GM12891 (cell line): ENCODE measurements at regions not wholly inside any gene's neighbourhood (a gene's known extent, or its start where the extent isn't known, plus 50 kb on each side); places are given as distances from the start of the nearest gene placed in this dataset.

Source experiments
- DNase-seq: peaks from one replicate; pipeline ENCODE4 v3.0.0; 2011; ENCODE audit warnings: low spot score; ENCODE audit not compliant: insufficient read length
- FAIRE-seq: peaks from 2 replicates; lab custom pipeline; 2011; peaks lifted over from hg19 to GRCh38; lab: Jason Lieb, UNC
- PAX5 ChIP-seq: IDR thresholded peaks from 2 replicates; pipeline ENCODE4 v1.6.1; 2011; ENCODE audit warnings: low read length, moderate library complexity, mild to moderate bottlenecking; ENCODE audit not compliant: insufficient read depth, severe bottlenecking
- POLR2A ChIP-seq: IDR thresholded peaks from 2 replicates; pipeline ENCODE4 v1.6.1; 2011; ENCODE audit warnings: low read depth, low read length, control low read depth
- POLR2AphosphoS5 ChIP-seq: IDR thresholded peaks from 2 replicates; pipeline ENCODE4 v1.6.1; 2011; ENCODE audit warnings: low read depth, low read length, control low read depth
- POU2F2 ChIP-seq: IDR thresholded peaks from 2 replicates; pipeline ENCODE4 v1.6.1; 2011; ENCODE audit warnings: low read depth, mild to moderate bottlenecking, control low read depth, low read length, moderate library complexity
- SPI1 ChIP-seq: IDR thresholded peaks from 2 replicates; pipeline ENCODE4 v1.6.1; 2011; ENCODE audit warnings: low read depth, low read length, control low read depth
- TAF1 ChIP-seq: IDR thresholded peaks from 2 replicates; pipeline ENCODE4 v1.6.1; 2011; ENCODE audit warnings: low read depth, low read length, control low read depth

GRCh38 chr7:57071-57470 lies 135.3 kb upstream of the FAM20C start:
- FAIRE-seq (no peak), DNase-seq (no peak)
- TF ChIP-seq TAF1 (no peak), POLR2AphosphoS5 (no peak), POU2F2 (no peak), SPI1 (no peak), POLR2A (no peak), PAX5 (no peak)

GRCh38 chr7:57482-58255 lies 134.7 kb upstream of the FAM20C start:
- TF ChIP-seq PAX5 = no peak
- TF ChIP-seq POLR2AphosphoS5 = no peak
- no peak for TF ChIP-seq TAF1
- no peak for TF ChIP-seq SPI1
- no peak for TF ChIP-seq POLR2A
- no peak for TF ChIP-seq POU2F2
- DNase-seq (no peak), FAIRE-seq (no peak)

GRCh38 chr7:58316-58715 lies 134.1 kb upstream of the FAM20C start:
- TF ChIP-seq TAF1 = no peak
- no peak for TF ChIP-seq POU2F2
- TF ChIP-seq PAX5 = no peak
- TF ChIP-seq POLR2AphosphoS5 = no peak
- no peak for TF ChIP-seq POLR2A
- no peak for TF ChIP-seq SPI1
- DNase-seq (no peak), FAIRE-seq (no peak)

GRCh38 chr7:59079-60016 lies 133.0 kb upstream of the FAM20C start:
- no peak for TF ChIP-seq POLR2A
- no peak for TF ChIP-seq POU2F2
- TF ChIP-seq PAX5 = no peak
- TF ChIP-seq TAF1 = no peak
- TF ChIP-seq SPI1 = no peak
- TF ChIP-seq POLR2AphosphoS5 = no peak
- FAIRE-seq (no peak), DNase-seq (no peak)

GRCh38 chr7:60017-60675 lies 132.2 kb upstream of the FAM20C start:
- FAIRE-seq = no peak
- no peak for TF ChIP-seq POLR2A
- TF ChIP-seq PAX5 = no peak
- TF ChIP-seq SPI1 = no peak
- no peak for TF ChIP-seq TAF1
- TF ChIP-seq POLR2AphosphoS5 = no peak
- no peak for TF ChIP-seq POU2F2

GRCh38 chr7:60706-61105 lies 131.7 kb upstream of the FAM20C start:
- FAIRE-seq = no peak
- TF ChIP-seq POLR2AphosphoS5 = no peak
- no peak for TF ChIP-seq POU2F2
- no peak for TF ChIP-seq TAF1
- no peak for TF ChIP-seq SPI1
- no peak for TF ChIP-seq PAX5
- TF ChIP-seq POLR2A = no peak
- DNase-seq = no peak

More at GRCh38 chr7:60017-60675, 132.2 kb upstream of the FAM20C start:
- no peak for DNase-seq

GRCh38 chr7:61111-61510 lies 131.3 kb upstream of the FAM20C start:
- DNase-seq (no peak), FAIRE-seq (no peak)
- TF ChIP-seq TAF1 (no peak), POLR2AphosphoS5 (no peak), POLR2A (no peak), POU2F2 (no peak), PAX5 (no peak), SPI1 (peak; percentile 67)

GRCh38 chr7:61576-62360 lies 130.6 kb upstream of the FAM20C start:
- TF ChIP-seq PAX5 (no peak), POLR2A (no peak)
- no peak for DNase-seq
- no peak for FAIRE-seq
